ENCODE measurements at regions not wholly inside any gene's neighbourhood (a gene's known extent, or its start where the extent isn't known, plus 50 kb on each side); places are given as distances from the start of the nearest gene placed in this dataset.

DNA sequence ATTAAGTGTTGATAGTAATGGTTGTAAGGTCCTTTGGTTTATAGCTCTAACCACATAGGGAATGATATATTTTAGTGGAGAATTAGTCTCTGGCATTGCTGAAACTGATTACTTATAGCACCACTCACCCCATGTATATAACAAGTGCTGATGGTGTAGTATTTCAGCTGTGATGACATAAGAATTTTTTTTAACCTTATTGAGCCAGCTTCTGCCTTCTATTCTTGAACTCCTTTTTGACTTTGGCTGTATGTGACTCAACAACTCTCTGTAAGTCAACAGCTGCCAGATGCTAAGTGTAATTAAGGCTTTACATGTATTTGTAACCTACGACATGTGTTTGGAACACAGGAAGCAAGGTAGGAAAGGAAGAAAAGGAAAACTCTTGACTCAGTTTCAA lies 929.6 kb upstream of the WWC1 start:
- no peaks in the 10 kb centered on the region for H3K36me3 ChIP-seq (replicated peaks in 1 of 2)
- intact Hi-C loops (cut with DNase I): no loop called here
- H3K4me1 ChIP-seq (replicated peaks in 1 of 2): no peaks in the 10 kb centered on the region
- no peaks in the 10 kb centered on the region for H3K9me3 ChIP-seq (replicated peaks in 1 of 3)
- H3K4me3 ChIP-seq: no peak overlapping the region
- no peak overlapping the region for H3K27ac ChIP-seq
- H3K27me3 ChIP-seq: no peaks in the 10 kb centered on the region
- WGBS, 4 donors: 82 to 91% (median 85%) methylated on average over 1 of the region's 1 CpG
- TF ChIP-seq POLR2A (IDR thresholded peaks at IDR 0.05): no peak
- TF ChIP-seq, protein P1, sequence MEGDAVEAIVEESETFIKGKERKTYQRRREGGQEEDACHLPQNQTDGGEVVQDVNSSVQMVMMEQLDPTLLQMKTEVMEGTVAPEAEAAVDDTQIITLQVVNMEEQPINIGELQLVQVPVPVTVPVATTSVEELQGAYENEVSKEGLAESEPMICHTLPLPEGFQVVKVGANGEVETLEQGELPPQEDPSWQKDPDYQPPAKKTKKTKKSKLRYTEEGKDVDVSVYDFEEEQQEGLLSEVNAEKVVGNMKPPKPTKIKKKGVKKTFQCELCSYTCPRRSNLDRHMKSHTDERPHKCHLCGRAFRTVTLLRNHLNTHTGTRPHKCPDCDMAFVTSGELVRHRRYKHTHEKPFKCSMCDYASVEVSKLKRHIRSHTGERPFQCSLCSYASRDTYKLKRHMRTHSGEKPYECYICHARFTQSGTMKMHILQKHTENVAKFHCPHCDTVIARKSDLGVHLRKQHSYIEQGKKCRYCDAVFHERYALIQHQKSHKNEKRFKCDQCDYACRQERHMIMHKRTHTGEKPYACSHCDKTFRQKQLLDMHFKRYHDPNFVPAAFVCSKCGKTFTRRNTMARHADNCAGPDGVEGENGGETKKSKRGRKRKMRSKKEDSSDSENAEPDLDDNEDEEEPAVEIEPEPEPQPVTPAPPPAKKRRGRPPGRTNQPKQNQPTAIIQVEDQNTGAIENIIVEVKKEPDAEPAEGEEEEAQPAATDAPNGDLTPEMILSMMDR (IDR thresholded peaks at IDR 0.05): no peak
- no peak for DNase-seq

DNA sequence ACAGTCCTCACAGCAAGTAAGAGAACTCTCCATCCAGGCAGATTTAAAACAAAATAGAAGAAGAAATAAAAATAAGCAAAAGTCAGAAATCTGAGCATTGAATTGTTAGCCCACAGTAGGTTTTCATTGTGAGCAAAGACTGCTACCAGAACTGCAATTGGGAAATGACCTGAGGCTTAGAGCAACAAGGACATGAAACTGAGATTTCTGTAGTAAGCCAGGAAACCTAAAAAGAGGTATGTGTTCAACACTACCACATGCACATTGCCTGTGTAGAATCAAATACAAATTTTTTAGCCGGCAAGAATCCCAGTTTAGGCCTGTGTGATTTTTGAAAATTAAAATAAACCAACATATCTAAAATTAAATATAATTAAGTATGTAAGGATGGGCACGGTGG lies 928.4 kb upstream of the WWC1 start:
- WGBS, 4 donors: 95 to 97% (median 96%) methylated on average over 2 of the region's 2 CpGs
- no peaks in the 10 kb centered on the region for H3K4me1 ChIP-seq (replicated peaks in 1 of 2)
- H3K27me3 ChIP-seq: no peaks in the 10 kb centered on the region
- no peaks in the 10 kb centered on the region for H3K36me3 ChIP-seq (replicated peaks in 1 of 2)
- no peak overlapping the region for H3K4me3 ChIP-seq
- no peaks in the 10 kb centered on the region for H3K9me3 ChIP-seq (replicated peaks in 1 of 3)
- no peak overlapping the region for H3K27ac ChIP-seq
- DNase-seq: no peak
- intact Hi-C loops (cut with DNase I): no loop called here
- TF ChIP-seq, protein P1 (IDR thresholded peaks at IDR 0.05): no peak
- no peak for TF ChIP-seq POLR2A (IDR thresholded peaks at IDR 0.05)

DNA sequence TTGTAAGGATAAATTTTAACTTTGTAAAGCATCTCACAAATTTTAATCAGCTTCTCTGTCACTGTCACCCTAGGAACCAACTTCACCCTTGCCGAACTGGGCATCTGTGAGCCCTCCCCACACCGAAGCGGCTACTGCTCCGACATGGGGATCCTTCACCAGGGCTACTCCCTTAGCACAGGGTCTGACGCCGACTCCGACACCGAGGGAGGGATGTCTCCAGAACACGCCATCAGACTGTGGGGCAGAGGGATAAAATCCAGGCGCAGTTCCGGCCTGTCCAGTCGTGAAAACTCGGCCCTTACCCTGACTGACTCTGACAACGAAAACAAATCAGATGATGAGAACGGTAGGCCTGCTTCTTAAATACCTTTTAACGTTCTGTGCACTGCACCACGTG lies 916.3 kb upstream of the WWC1 start:
- intact Hi-C loops (cut with DNase I): no loop called here
- H3K27ac ChIP-seq: no peak overlapping the region
- 74 to 78% (median 77%) methylated on average over 6 to 17 of the region's 17 CpGs for whole genome bisulfite sequencing, 4 donors
- no peaks in the 10 kb centered on the region for H3K27me3 ChIP-seq
- H3K4me1 ChIP-seq (replicated peaks in 1 of 2): no peaks in the 10 kb centered on the region
- H3K4me3 ChIP-seq: no peak overlapping the region
- no peak for TF ChIP-seq POLR2A (IDR thresholded peaks at IDR 0.05)
- TF ChIP-seq, protein P1 (IDR thresholded peaks at IDR 0.05): no peak
- no peak for DNase-seq
- H3K36me3 ChIP-seq (replicated peaks in 1 of 2): no peaks in the 10 kb centered on the region
- H3K9me3 ChIP-seq (replicated peaks in 1 of 3): no peaks in the 10 kb centered on the region

DNA sequence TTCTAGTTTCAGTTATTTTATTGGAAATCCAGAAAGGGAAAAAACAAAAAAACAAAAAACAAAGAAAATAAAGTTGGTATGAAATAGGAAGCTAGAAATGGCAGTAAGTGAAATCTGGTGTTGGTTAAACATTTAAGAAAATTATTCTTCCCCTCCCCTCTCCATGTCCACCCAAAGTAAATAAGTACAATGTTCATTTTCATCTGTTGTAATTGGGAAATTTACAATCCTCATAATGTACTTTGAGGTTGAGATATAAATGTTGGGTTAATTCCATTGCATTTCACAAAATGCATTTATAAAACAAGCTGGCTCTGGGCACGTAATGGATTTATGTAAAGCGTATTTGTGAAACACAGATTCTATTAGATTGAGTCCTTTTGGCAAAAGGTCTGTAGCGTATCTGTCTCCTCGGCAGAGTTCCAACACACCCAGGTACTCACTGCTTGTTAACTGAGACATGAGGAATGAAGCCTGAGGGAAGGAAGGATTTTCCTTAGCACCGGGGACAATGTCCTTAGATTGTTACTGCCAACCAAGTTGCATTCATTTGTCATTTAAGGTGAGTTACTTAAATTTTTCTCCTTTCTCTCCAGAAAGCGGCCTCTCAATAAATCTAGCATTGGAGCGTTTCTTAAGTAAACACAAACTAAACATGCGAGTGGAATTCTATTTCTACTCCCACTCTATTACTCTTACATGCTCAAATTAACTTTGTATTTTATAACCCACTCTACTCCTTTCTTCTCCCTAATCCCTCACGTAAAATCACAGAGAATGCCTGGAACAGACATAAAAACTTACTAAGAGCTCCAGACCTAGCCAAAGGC lies 912.3 kb upstream of the WWC1 start:
- intact Hi-C loops (cut with DNase I): no loop called here
- 70 to 80% (median 77%) methylated on average over 9 of the region's 9 CpGs for WGBS, 4 donors
- no peak overlapping the region for H3K27ac ChIP-seq
- no peaks in the 10 kb centered on the region for H3K9me3 ChIP-seq (replicated peaks in 1 of 3)
- no peaks in the 10 kb centered on the region for H3K27me3 ChIP-seq
- DNase-seq: no peak
- no peak for TF ChIP-seq POLR2A (IDR thresholded peaks at IDR 0.05)
- TF ChIP-seq, protein P1 (IDR thresholded peaks at IDR 0.05): no peak
- no peak overlapping the region for H3K4me3 ChIP-seq
- H3K4me1 ChIP-seq (replicated peaks in 1 of 2): no peaks in the 10 kb centered on the region
- no peaks in the 10 kb centered on the region for H3K36me3 ChIP-seq (replicated peaks in 1 of 2)
